ENCODE measurements at regions not wholly inside any gene's neighbourhood (a gene's known extent, or its start where the extent isn't known, plus 50 kb on each side); places are given as distances from the start of the nearest gene placed in this dataset.

DNA sequence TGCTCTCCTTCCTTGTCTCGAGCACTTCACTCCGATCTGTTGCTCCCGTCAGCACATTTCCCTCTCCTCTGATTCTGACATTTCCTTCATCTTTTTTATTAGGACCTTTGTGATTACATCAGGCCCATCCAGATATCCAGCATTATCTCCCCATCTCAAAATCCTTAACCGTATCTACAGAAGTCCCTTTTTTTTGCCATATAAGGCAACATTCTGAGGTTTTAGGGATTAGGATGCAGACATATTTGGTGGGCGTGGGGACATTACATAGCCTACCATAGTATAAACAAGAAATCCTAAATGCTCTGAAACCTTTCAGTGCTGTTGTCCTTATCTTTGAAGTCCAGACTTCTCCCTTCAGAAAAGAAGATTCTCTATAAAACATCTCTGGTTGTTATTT lies 505.0 kb upstream of the PITX2 start:
- TF ChIP-seq, protein P1, sequence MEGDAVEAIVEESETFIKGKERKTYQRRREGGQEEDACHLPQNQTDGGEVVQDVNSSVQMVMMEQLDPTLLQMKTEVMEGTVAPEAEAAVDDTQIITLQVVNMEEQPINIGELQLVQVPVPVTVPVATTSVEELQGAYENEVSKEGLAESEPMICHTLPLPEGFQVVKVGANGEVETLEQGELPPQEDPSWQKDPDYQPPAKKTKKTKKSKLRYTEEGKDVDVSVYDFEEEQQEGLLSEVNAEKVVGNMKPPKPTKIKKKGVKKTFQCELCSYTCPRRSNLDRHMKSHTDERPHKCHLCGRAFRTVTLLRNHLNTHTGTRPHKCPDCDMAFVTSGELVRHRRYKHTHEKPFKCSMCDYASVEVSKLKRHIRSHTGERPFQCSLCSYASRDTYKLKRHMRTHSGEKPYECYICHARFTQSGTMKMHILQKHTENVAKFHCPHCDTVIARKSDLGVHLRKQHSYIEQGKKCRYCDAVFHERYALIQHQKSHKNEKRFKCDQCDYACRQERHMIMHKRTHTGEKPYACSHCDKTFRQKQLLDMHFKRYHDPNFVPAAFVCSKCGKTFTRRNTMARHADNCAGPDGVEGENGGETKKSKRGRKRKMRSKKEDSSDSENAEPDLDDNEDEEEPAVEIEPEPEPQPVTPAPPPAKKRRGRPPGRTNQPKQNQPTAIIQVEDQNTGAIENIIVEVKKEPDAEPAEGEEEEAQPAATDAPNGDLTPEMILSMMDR (IDR thresholded peaks at IDR 0.05): no peak
- no peak for TF ChIP-seq ZFX (IDR thresholded peaks at IDR 0.05; ENCODE audit: borderline replicate concordance)
